ENCODE measurements at regions not wholly inside any gene's neighbourhood (a gene's known extent, or its start where the extent isn't known, plus 50 kb on each side); places are given as distances from the start of the nearest gene placed in this dataset.

GRCh38 chr7:42478717-42479116 is 241.7 kb upstream of the GLI3 start:
- no peak for TF ChIP-seq CTCF (IDR thresholded peaks at IDR 0.05)
- no peak for TF ChIP-seq POLR2A (IDR thresholded peaks at IDR 0.05)

All from body of pancreas (tissue), 4 donors.